RWPE1 (cell line): ENCODE measurements at regions not wholly inside any gene's neighbourhood (a gene's known extent, or its start where the extent isn't known, plus 50 kb on each side); places are given as distances from the start of the nearest gene placed in this dataset.

Experiments used
- CTCF ChIA-PET: fragments of 350-600 bp; sonication (Branson Sonifier 250); formaldehyde crosslinking; extraction: SDS; loops from one replicate; lab custom pipeline; 2021; lab: Yijun Ruan, JAX
- POLR2A ChIA-PET: fragments of 400-600 bp; formaldehyde crosslinking; extraction: SDS; loops from one replicate; lab custom pipeline; 2020; ENCODE audit warnings: antibody characterized with exemption; ENCODE audit not compliant: low non-redundant PET; lab: Yijun Ruan, JAX
- DNase-seq: peaks from one replicate; pipeline ENCODE4 v3.0.0; 2012; ENCODE audit warnings: low spot score
- H3K27ac ChIP-seq: fragments of 450-650 bp; 2 replicates; pipeline ENCODE4 v1.5.1; 2017
- TF ChIP-seq, protein P1 (sequence below): fragments of 450-650 bp; conservative IDR thresholded peaks from 2 replicates; pipeline ENCODE4 v1.5.1; 2017; ENCODE audit warnings: low read depth, mild to moderate bottlenecking

DNA sequence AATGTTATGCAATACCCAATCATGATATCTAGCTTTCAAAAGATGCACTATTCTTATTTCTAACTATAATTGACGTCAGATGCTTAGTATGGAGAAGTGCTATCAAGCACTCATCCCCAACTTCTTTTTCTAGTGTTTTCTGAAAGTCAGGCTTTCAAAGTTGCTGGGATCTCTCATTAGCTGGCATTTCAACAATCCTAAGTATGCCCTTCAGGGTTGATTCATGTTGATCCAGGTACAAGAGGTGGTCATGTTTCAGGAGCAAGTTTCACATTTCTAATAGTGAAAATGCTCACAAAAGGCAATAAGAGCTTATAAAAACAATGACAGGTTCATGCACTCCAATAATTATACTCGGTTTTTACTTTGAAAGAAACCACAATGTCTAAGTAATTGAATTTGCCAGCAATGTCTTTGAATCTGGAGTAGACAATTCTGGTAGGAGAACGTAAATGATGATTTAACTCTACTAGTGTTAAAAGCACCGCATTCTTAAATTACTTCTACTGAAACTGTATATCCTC, 193.7 kb upstream of the KHDRBS2 start:
- ChIA-PET POLR2A (no interaction called here), CTCF (no interaction called here)
- H3K27ac ChIP-seq, result no peak overlapping the region
- no peak for DNase-seq
- TF ChIP-seq, protein P1, sequence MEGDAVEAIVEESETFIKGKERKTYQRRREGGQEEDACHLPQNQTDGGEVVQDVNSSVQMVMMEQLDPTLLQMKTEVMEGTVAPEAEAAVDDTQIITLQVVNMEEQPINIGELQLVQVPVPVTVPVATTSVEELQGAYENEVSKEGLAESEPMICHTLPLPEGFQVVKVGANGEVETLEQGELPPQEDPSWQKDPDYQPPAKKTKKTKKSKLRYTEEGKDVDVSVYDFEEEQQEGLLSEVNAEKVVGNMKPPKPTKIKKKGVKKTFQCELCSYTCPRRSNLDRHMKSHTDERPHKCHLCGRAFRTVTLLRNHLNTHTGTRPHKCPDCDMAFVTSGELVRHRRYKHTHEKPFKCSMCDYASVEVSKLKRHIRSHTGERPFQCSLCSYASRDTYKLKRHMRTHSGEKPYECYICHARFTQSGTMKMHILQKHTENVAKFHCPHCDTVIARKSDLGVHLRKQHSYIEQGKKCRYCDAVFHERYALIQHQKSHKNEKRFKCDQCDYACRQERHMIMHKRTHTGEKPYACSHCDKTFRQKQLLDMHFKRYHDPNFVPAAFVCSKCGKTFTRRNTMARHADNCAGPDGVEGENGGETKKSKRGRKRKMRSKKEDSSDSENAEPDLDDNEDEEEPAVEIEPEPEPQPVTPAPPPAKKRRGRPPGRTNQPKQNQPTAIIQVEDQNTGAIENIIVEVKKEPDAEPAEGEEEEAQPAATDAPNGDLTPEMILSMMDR, result no peak

DNA sequence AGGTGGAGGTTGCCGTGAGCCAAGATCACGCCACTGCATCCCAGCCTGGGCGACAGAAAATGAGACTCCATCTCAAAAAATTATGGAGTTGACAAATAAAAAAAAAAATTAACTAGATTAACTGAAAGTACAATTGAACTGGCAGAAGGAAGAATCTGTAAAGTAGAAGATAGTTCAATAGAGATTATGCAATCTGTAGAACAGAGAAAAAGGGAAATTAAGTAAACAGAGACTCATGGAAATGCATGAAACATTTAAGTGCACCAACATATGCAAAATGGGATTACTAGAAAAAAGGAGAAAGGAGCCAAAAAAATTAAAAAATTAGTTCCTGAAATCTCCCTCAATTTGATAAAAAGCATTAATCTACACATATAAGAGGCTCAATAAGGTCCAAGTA, 188.8 kb upstream of the KHDRBS2 start:
- no peak for DNase-seq

DNA sequence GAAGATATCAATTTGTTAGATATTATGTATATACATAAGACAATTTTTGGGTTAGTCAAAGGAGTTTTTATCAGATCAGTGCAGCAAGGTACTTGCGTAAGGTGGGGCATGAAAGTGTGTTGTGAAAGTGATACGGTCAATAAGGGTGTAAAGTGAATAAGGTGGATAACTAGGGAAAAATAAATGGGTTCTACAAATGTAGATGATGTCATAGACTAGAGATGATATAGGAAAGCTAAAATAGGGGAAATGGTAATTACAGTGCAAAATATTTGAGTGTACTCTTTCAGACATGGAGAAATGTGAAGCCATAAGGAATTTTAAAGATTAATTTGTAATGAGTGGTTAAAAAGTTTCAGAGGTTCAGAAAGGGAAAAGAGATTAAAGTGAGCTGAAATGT, 180.6 kb upstream of the KHDRBS2 start:
- DNase-seq, result no peak

More for the DNA sequence above, 188.8 kb upstream of the KHDRBS2 start:
- TF ChIP-seq, protein P1, result no peak
- H3K27ac ChIP-seq, result no peak overlapping the region
- ChIA-PET POLR2A (no interaction called here), CTCF (no interaction called here)

DNA sequence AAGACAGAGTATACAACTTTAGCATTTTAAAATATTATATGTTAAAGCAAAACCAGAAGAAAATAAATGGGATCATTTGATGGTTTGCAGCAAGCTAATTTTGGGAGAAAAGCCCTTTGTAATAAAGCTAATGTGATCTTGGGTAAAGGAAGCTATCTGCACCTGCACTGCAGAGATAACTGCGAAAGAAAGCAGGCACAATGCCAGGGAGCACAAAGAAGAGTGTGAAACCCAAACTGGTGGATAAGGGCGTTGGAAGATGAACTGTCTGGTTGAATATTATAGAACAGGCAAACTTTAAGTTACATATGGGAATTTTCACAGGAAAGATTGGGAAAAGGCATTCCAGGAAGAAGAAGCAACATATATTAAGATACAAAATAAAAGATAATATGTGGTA, 179.2 kb upstream of the KHDRBS2 start:
- POLR2A ChIA-PET, result no interaction called here
- CTCF ChIA-PET, result interaction anchor here (0.7 kb wide), 1 partner anchor 756 kb away, joined by 3 read pairs; no protein-coding TSS in a partner anchor
- no peak for DNase-seq
- H3K27ac ChIP-seq, result no peak overlapping the region
- TF ChIP-seq, protein P1, result no peak

More for the DNA sequence above, 180.6 kb upstream of the KHDRBS2 start:
- ChIA-PET CTCF (no interaction called here), POLR2A (no interaction called here)
- H3K27ac ChIP-seq, result no peak overlapping the region
- TF ChIP-seq, protein P1, result no peak

DNA sequence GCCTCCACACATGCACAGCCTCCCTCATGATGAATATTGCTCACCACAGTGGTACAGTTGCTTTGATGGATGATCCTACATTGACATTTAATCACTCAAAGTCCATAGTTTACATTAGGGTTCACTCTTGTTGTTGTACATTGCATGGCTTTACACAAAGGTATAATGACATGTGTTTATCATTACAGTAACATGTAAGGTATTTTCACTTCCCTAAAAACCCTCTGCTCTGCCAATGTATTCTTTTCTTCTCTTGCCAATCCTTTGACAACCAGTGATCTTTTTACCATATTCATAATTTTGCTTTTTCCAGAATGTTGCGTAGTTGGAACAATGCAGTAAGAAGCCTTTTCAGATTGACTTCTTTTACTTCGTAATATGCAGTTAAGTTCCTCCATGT, 166.6 kb upstream of the KHDRBS2 start:
- TF ChIP-seq, protein P1, result no peak
- H3K27ac ChIP-seq, result no peak overlapping the region
- CTCF ChIA-PET, result no interaction called here
- POLR2A ChIA-PET, result no interaction called here
- DNase-seq, result no peak

DNA sequence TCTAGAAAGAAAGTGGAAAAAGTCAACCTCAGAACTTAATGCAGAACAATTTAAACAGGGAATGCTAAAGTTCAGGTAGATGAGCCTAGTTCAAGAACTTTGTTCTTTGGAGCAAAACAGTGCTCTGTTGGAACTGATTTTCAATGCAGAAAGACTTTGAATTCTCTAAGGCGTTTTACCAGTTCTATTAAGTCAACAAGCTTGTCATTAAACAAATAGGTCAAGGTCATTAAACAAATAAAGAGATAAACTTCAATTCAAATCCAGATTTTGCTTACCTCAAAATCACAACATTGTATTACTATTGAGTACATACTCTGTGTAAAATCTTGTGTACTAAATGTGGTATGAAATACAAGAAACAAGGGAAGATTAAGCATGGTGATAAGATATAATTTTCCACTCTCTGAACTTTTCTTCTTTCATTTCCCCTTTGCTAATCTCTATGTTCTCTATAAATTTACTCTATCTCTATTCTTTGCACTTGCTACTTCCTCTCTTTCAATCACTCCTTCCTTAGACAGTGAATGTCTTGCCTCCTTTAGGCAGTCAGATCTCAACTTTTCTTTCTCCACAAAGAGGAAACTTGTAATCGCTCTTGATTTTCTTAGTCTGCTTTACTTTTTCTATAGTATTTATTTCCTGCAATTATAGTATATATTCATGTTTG, 160.8 kb upstream of the KHDRBS2 start:
- TF ChIP-seq, protein P1, result no peak
- H3K27ac ChIP-seq, result no peak overlapping the region
- no peak for DNase-seq
- ChIA-PET CTCF (no interaction called here), POLR2A (no interaction called here)
